ENCODE measurements at regions not wholly inside any gene's neighbourhood (a gene's known extent, or its start where the extent isn't known, plus 50 kb on each side); places are given as distances from the start of the nearest gene placed in this dataset.
"Not testable (repeated sequence)": the region's sequence is repeated elsewhere in the genome, so short reads cannot be mapped to it uniquely, and the experiment has no call there.

DNA sequence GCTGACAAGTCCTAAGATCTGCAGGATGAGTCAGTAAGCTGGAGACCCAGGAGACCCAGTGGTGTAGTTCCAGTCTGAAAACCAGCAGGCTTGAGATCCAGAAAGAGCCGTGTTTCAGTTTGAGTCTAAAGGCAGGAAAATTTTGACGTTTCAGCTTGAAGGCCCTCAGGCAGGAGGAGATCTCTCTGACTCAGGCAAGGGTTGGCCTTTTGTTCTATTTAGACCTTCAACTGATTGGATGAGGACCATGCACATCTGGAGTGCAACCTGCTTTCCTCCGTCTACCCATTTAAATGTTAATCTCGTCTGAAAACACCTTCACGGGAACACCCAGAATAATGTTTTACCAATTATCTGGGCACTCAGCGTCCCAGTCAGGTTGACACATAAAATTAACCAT lies 69.5 kb downstream of the NPIPA7 start:
- DNase-seq (ENCODE audit: extremely low read depth, low read depth), result not testable (repeated sequence)

DNA sequence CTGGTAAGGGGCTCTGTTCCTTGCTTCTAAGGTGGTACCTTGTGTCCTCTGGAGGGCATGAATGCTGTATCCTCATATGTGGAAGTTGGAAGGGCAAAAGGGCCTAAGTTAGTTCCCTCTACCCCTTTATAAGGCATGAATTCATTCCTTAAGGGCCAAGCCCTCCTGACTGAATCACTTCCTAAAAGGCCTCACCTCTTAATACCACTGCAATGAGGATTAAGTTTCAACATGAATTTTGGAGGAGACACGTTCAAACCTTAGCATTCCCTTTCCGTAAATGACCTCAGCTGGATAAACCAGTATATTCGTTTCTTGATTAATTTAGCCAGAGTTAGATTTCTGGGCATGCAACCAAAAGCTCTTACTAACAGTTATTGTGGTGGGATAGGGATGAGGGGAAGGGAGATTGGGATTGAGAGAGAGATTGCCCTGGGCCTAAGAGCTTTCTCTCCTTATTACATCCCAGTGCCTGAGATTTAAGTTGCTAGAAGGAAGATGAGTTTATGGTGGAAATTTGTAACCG lies 70.8 kb downstream of the NPIPA7 start:
- DNase-seq (ENCODE audit: extremely low read depth, low read depth), result not testable (repeated sequence)

DNA sequence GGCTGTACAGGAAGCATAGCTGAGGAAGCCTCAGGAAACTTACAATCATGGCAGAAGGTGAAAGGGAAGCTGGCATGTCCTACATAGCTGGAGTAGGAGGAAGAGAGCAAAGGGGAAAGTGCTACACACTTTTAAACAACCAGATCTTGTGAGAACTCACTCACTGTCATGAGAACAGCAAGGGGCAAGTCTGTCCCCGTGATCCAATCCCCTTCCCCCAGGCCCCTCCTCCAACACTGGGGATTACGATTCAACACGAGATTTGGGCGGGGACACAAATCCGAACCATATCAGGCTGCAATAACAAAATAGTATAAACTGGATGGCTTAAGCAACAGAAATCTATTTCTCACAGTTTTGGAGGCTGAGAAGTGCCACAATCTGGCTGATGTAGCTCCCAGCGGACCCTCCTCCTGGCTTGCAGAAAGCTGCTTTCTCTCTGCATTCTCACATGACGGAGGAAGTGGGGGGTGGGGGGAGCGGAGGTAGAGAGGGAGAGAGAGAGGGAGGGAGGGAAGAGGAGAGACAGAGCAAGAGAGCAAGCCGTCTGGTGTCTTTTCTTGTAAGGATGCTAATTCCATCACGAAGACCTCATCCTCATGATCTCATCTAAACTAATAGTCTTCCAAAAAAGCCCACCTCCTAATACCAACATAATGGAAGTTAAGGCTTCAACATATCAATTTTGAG lies 72.9 kb downstream of the NPIPA7 start:
- DNase-seq (ENCODE audit: extremely low read depth, low read depth), result not testable (repeated sequence)

DNA sequence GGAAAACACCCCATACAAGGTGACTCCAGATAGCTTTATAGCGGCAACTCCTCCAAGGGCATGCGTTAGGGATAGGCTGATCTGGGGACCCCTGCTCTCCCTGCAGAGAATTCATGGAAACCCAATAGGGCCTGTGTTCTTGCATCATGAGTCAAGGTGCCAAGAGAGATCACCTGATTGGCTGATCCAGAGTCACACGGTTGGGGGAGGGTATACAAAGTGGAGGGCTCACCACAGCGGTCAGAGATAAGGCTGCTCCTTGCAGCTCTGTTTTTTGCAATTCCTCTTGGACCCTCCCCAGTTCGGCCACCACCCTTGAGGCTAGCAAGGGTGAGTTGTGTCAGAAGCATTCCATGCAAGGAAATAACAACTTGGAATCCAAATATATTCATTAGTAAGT lies 79.6 kb downstream of the NPIPA7 start:
- not testable (repeated sequence) for DNase-seq (ENCODE audit: extremely low read depth, low read depth)

DNA sequence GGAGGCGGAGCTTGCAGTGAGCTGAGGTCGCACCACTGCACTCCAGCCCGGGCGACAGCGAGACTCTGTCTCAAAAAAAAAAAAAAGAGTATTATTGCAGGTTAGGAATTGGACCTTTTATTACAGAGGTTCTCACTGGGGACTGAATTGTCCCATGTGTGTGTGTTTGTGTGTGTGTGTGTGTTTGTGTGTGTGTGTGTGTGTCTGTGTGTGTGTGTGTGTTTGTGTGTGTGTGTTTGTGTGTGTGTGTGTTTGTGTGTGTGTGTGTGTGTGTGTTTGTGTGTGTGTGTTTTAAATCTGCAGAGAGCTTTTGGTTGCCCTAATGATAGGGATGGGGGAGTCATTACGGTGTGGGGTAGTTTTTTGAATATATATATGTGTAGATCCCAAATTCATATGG lies 84.9 kb downstream of the NPIPA7 start:
- DNase-seq (ENCODE audit: extremely low read depth, low read depth), result not testable (repeated sequence)

DNA sequence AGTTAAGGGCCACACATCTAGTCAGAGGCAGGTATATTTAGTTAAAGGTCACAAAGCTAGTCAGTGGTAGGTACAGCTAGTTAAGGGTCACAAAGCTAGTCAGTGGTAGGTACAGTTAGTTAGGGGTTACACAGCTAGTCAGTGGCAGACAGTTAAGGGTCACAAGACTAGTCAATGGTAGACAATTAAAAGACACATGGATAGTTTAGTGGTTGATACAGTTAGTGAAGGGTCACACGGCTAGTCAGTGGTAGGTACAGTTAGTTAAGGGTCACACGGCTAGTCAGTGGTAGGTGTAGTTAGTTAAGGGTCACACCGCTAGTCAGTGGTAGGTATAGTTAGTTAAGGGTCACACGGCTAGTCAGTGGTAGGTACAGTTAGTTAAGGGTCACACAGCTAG lies 110.0 kb downstream of the NPIPA7 start:
- DNase-seq (ENCODE audit: extremely low read depth, low read depth), result not testable (repeated sequence)

DNA sequence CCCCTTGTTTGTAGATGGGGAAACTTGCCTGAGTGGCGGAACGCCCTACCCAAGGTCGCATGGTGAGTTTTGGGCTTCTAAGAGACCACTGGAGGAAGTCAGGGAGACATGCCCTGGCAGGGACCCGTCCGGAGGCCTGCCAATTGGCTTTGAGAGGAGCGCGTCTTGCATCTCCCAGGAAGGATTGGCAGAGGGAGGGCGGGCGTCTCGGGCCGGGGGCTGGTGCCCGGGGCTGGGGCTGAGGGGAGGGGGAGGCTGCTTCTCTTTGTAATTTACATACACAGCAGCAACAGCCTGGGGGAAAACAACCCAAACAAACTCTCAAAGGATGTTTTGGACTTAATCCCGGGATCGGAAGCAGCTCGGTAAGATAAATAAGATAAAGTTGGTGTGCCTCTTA lies 110.5 kb downstream of the NPIPA7 start:
- not testable (repeated sequence) for DNase-seq (ENCODE audit: extremely low read depth, low read depth)

DNA sequence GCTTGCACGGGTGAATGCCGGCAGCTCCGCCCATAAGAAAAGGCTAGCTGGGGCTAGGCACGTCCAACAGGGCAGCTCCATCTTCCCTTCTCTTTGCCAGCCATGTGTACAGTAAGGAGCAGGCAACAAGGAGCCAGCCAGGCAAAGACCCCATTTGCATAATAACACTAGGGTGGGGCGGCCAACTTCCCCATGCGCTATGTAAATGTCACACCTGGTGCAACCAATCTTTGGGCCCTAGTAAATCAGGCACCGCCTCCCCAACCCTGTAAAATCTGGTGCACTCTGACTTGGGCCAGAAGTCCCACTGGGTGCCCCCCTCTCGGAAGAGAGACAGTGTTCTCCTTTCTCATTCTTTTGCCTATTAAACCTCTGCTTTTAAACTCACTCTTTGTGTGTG lies 115.2 kb downstream of the NPIPA7 start:
- DNase-seq (ENCODE audit: extremely low read depth, low read depth), result not testable (repeated sequence)

DNA sequence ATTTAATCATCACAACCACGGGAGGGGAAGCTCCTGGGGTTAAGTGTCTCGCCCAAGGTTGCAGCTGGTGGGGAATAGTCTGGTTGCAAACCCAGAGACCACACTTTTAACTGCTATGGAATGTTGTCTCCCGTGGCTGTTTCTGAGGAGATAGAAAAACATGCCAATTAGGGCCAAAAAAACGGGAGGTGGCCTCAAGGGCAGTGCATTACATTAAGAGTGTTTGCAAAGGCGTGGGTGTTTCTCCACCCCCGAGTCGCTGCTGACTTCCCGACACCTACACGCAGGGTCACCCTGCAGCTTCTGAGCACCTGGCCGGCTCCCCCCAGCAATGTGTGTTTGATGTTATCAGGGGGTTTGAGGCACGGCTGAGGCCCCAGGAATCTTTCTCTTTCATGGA lies 116.1 kb downstream of the NPIPA7 start:
- not testable (repeated sequence) for DNase-seq (ENCODE audit: extremely low read depth, low read depth)

DNA sequence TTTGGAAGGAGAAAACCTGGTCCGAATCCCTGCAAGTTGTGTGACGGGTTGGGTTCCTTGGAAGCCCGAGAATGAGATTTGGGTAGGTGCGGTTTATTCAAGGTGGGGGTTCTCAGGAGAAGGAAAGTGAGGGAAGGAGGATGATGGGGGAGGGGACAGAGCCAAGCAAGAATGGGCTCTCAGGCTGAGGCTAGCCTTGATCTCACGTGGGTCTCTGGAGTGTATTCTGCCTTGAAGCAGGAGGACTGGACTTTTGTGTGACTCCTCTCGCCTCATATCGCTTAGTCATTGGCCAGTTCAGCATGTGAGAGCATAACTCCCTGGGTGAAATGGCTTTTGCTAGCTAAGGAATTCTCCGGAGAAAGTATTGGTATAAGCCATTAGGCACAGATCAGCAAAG lies 120.9 kb downstream of the NPIPA7 start:
- DNase-seq (ENCODE audit: extremely low read depth, low read depth), result not testable (repeated sequence)

DNA sequence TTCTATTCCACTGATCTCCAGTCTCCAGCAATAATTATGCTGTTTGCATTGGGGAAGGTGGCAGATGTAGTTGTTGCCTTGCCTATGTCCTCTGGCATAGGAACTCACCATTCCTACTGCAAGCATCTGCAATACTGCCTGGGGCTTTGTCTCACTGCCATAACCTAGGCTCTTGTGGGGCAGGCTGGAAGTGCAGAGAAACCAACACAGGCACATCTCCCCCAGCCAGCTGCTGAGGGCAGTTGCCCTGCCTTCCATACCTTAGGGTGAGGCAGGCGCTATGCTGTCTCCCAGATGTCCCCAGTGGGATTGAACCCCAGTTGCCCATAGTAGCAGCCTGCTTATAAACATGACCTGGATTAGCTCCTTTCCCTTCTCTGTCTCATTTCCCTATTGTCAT lies 128.1 kb downstream of the NPIPA7 start:
- DNase-seq (ENCODE audit: extremely low read depth, low read depth), result not testable (repeated sequence)

DNA sequence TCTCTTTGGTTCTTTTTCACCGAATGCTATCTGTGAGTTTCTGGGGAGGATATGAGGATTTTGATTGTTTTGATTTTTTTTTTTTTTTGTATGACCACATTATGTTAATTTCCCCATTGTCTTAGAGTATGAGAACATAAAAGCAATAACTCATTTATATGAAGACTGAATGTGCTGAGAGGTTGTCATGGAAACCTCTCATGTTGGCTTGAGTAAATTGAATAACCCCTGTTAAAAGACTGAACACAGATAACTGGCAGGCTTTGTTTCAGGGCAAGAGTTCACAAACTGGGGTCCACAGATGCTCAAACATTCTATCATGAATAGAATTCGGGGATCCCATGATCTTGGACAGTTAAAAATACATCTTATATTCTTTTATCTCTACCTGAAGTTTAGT lies 129.4 kb downstream of the NPIPA7 start:
- DNase-seq (ENCODE audit: extremely low read depth, low read depth), result not testable (repeated sequence)

DNA sequence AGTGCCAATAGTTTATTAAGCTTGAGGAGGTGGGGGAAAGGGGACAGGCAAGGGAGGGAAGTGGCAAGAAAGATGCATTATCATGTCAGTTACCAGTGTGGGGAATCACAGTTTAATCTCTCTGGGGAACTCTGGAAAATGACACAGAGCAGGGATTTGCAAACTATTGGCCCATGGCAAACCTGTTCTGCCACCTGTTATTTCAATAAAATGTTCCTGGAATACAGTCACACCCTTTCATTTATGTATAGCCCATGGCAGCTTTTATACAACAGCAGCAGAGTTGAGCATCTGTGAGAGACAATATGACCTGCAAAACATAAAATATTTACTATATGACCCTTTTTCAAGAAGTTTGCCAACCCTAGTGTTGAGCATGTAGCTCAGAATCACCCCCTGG lies 140.5 kb downstream of the NPIPA7 start:
- DNase-seq (ENCODE audit: extremely low read depth, low read depth), result not testable (repeated sequence)

DNA sequence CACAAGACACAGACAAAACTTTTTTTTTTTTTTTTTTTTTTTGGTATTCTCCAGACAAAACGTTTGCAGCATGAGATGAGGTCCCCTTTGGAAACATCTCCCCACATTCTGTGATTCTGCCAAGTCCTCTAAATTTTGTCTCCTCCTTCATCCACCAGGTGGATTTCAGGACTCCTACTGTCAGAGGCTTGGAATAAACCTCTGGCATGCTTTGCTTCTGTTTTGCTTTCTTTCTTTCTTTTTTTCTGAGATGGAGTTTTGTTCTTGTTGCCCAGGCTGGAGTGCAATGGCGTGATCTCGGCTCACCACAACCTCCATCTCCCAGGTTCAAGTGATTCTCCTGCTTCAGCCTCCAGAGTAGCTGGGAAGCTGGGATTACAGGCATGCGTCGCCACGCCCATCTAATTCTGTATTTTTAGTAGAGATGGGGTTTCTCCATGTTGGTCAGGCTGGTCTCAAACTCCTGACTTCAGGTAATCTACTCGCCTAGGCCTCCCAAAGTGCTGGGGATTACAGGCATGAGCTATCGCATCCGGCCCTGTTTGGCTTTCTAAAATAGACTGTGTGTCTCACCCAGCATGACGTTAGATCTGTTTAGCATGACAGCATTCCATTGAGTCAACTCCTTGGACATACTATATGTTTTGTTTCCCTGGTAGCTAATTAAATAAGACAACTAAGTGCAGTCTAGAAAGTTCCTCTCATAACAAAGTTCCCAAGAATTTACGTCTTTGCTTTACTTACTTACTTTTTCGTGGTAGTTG lies 142.5 kb downstream of the NPIPA7 start:
- DNase-seq (ENCODE audit: extremely low read depth, low read depth), result not testable (repeated sequence)

DNA sequence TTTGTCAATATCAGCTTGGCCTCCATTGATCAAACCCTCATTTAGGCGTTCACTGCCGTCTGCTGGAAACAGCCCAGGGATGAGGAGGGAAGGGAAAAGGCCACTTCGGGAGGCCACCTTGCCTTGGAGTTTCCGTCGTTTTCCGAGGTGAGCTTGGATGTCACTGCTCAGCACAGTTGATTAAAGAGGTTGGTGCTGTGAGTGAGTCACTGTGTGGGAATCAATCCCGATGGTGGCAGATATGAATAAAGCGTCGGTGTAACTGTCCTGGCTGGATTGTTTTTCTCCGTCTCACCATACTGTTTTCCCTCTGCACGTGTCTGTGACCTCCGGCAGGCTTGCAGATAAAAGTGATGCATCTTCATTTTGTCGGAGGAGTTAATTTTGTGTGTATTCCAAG lies 148.1 kb downstream of the NPIPA7 start:
- not testable (repeated sequence) for DNase-seq (ENCODE audit: extremely low read depth, low read depth)

DNA sequence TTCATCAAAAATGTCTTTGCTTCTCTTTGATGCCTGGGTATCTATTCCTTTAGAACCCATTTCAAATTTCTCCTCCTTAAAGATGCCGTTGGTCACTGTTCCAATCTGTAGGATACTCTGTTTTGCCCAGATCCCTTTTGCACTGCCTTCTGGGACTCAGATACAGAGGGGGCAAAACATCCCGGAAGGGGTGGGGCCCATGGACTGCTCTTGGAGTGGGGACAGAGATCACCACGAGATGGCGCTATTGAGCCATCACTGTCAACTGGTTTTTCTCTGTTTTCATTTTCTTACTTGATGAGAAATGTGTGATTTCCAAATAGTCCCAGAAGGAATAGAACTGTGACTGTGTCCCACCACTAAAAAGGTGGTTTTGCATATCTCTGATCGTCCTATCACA lies 151.8 kb downstream of the NPIPA7 start:
- not testable (repeated sequence) for DNase-seq (ENCODE audit: extremely low read depth, low read depth)

DNA sequence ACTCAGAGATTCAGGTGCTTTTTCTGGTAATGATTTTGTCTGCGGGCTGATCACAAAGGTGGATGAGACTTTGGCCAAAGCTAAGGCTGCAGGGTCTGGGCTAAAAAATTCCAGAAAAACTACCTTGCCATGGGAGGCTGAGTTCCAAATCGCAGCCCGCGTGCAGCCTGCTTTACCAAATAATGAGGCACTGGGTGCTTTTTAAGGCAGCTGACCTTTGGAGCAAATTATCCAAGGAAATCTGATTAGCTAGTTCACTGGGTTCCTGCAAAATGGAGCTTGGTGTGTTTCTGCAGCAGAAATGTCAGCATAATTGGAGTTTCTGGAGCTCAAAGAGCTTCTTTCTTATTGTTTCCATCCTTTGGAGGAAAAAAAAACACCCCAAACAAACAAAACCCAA lies 156.6 kb downstream of the NPIPA7 start:
- not testable (repeated sequence) for DNase-seq (ENCODE audit: extremely low read depth, low read depth)

DNA sequence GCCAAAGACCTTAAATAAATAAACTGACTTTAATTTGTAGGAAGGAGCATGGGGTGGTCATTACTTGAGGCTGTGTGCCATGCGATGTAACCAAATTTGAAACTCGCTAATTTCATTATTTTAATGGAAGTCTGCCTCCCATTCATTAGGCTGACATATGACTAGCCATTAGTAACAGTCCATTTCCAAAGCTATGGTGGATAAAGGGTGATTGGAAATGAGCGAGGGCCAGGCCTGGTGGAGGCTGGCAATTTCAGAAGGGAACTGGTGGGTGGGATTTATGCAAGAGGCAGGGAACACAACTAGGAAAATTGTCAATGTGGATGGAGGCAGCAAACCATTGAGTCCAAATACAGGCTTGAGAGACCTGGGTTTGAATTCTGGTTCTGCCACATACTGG lies 157.2 kb downstream of the NPIPA7 start:
- not testable (repeated sequence) for DNase-seq (ENCODE audit: extremely low read depth, low read depth)

DNA sequence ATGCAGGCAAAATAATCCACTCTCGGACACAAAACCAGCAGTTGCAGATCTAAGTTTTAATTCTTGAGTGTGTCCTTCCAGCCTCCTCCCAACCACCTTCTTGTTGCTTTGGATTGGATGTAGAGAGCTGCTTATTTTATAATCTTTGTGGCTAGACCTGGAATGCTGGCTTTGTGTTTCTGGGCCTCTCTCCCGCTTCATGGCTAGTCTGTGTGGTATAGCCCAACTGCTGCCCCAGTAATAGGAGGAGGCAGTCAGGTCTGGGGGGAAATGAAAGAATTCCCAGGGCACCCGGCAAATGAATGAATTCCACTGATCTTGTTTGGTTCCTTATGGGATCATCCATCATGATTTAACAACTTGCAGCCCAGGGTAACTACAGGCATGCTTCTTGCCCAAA lies 170.8 kb downstream of the NPIPA7 start:
- DNase-seq (ENCODE audit: extremely low read depth, low read depth), result not testable (repeated sequence)

DNA sequence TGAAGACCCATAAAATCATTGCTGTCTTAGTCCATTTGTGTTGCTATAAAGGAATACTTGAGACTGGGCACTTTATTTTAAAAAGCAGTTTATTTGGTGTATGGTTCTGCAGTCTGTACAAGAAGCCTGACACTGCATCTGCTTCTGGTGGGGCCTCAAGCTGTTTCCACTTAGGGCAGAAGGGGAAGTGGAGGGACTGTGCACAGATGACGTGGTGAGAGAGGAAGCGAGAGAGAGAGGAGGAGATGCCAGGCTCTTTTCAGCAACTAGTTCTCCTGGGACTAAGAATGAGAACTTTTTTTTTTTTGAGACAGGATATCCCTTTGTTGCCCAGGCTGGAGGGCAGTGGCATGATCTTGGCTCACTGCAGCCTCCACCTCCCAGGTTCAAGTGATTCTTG lies 171.9 kb downstream of the NPIPA7 start:
- DNase-seq (ENCODE audit: extremely low read depth, low read depth), result not testable (repeated sequence)

DNA sequence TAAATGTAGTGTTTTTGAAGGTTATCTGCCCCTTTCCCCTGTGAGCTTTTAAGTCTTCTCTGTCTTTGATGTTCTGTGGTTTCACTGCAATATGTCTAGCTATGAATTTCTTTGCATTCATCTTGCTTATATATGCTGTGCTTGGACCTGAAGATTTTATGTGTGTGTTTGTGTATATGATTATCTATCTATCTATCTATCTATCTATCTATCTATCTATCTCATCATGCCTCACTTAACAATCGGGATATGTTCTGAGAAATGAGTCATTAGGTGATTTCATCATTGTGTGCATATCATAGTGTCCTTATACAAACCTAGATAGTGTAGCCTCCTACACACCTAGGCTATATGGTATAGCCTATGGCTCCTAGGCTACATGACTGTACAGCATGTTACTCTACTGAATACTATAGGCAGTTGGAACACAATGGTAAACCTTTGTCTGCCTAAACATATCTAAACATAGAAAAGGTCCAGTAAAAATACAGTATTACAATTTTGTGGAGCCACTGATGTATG lies 173.9 kb downstream of the NPIPA7 start:
- DNase-seq (ENCODE audit: extremely low read depth, low read depth), result not testable (repeated sequence)

DNA sequence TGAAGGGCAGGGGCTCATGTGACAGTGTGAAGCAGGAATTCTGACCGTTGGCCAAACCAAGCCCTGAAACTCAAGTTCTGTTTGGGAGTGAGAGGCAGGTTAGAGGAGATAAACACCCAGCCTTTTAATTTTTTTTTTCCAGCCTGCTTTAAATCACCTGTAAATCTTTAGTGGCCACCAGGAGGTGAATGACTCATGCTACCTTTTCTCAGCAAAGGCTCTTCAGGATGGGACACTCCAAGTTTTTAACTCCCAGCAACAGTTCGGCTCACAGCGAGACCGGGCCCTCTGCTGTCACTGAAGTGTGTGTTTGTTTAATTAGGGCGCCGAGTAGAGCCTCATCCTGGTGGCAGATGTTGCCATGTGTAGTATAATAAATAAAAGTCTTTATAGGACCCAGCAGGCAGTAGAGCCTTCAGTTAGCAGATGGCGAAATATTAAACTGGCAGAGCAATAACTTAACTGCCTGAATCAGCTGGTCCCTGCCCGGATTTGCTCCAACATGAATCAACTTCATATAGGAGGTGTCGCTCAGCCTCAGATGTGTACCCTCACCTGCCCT lies 180.3 kb downstream of the NPIPA7 start:
- DNase-seq (ENCODE audit: extremely low read depth, low read depth), result not testable (repeated sequence)
